Breast epithelium (tissue), 4 donors: ENCODE measurements at regions not wholly inside any gene's neighbourhood (a gene's known extent, or its start where the extent isn't known, plus 50 kb on each side); places are given as distances from the start of the nearest gene placed in this dataset.

Source experiments
- DNase-seq, 2 donors: peaks; one replicate each; pipeline ENCODE4 v3.0.0-alpha.2; 2019; ENCODE audit warnings: low spot score in 2 of 2
- H3K27ac ChIP-seq, 2 donors: fragments of 200-600 bp; sonication (generic) in 1 of 2; one replicate each; pipeline ENCODE4 v1.5.1; 2016 to 2019; ENCODE audit warnings: mild to moderate bottlenecking in 1 of 2
- H3K27me3 ChIP-seq, 2 donors: fragments of 200-600 bp; sonication (generic) in 1 of 2; one replicate each; pipeline versions ENCODE4 v1.5.1 to v1.6.0; 2017 to 2019; ENCODE audit warnings: control low read depth in 1 of 2, mild to moderate bottlenecking in 1 of 2
- H3K36me3 ChIP-seq: fragments of 200-600 bp; one replicate; pipeline ENCODE4 v1.5.1; 2019
- H3K4me1 ChIP-seq, 2 donors: fragments of 200-600 bp; sonication (generic); one replicate each; pipeline ENCODE4 v1.5.1; 2016 to 2019; ENCODE audit warnings: control low read depth in 1 of 2
- H3K4me3 ChIP-seq, 3 donors: fragments of 200-600 bp; sonication (generic); 1 replicate in 2 of 3; 2 replicates in 1 of 3; pipeline ENCODE4 v1.5.1; 2016 to 2019; ENCODE audit warnings: mild to moderate bottlenecking in 3 of 3, moderate library complexity in 2 of 3
- H3K9me3 ChIP-seq, 2 donors: fragments of 200-600 bp; sonication (generic) in 1 of 2; one replicate each; pipeline ENCODE4 v1.5.1; 2016 to 2019; ENCODE audit warnings: control low read depth in 1 of 2
- CTCF ChIP-seq, 3 donors: fragments of 450-650 bp; IDR thresholded peaks; one replicate each; pipeline ENCODE4 v1.5.1; 2016 to 2017; ENCODE audit warnings: antibody characterized with exemption in 3 of 3, mild to moderate bottlenecking in 3 of 3, moderate library complexity in 3 of 3
- POLR2A ChIP-seq: fragments of 450-650 bp; IDR thresholded peaks from one replicate; pipeline ENCODE4 v1.6.1; 2016; ENCODE audit warnings: antibody characterized with exemption, mild to moderate bottlenecking, moderate library complexity
- POLR2AphosphoS5 ChIP-seq, 3 donors: sonication (generic); formaldehyde crosslinking; IDR thresholded peaks; one replicate each; pipeline ENCODE4 v1.6.1; 2017; ENCODE audit warnings: antibody characterized with exemption in 3 of 3
- intact Hi-C: fragments of 100-400 bp; cut with DNase I; formaldehyde crosslinking; loops from one replicate; pipeline ENCODE4 v1.15.1; 2023; ENCODE audit warnings: low total_unique reads

GRCh38 chr18:31258789-31259188 lies 59.2 kb upstream of the DSG1 start:
- no peaks in the 10 kb centered on the region for H3K27me3 ChIP-seq
- DNase-seq = no peak
- H3K36me3 ChIP-seq = no peaks in the 10 kb centered on the region
- TF ChIP-seq POLR2AphosphoS5 (IDR thresholded peaks at IDR 0.05) (no peak), POLR2A (no peak), CTCF (IDR thresholded peaks at IDR 0.05) (no peak)
- no peak overlapping the region for H3K27ac ChIP-seq
- intact Hi-C loops = no loop called here
- H3K4me3 ChIP-seq = no peak overlapping the region
- H3K4me1 ChIP-seq = no peaks in the 10 kb centered on the region
- H3K9me3 ChIP-seq = no peaks in the 10 kb centered on the region

GRCh38 chr18:31261792-31262582 lies 56.0 kb upstream of the DSG1 start:
- Histone ChIP-seq H3K9me3 (no peaks in the 10 kb centered on the region), H3K4me1 (no peaks in the 10 kb centered on the region), H3K4me3 (no peak overlapping the region), H3K27me3 (no peaks in the 10 kb centered on the region), H3K36me3 (no peaks in the 10 kb centered on the region), H3K27ac (no peak overlapping the region)
- intact Hi-C loops = no loop called here
- TF ChIP-seq POLR2AphosphoS5 (IDR thresholded peaks at IDR 0.05) (no peak), POLR2A (no peak), CTCF (IDR thresholded peaks at IDR 0.05) (no peak)
- DNase-seq = no peak

GRCh38 chr18:31267823-31268481 lies 50.0 kb upstream of the DSG1 start:
- no peak for TF ChIP-seq CTCF (IDR thresholded peaks at IDR 0.05)
- no peak for TF ChIP-seq POLR2A
- TF ChIP-seq POLR2AphosphoS5 (IDR thresholded peaks at IDR 0.05) = no peak
- H3K4me3 ChIP-seq = no peak overlapping the region
- no peaks in the 10 kb centered on the region for H3K9me3 ChIP-seq
- no peaks in the 10 kb centered on the region for H3K36me3 ChIP-seq
- intact Hi-C loops = no loop called here
- no peaks in the 10 kb centered on the region for H3K27me3 ChIP-seq
- DNase-seq = no peak
- no peak overlapping the region for H3K27ac ChIP-seq
- no peaks in the 10 kb centered on the region for H3K4me1 ChIP-seq
